ENCODE measurements at regions not wholly inside any gene's neighbourhood (a gene's known extent, or its start where the extent isn't known, plus 50 kb on each side); places are given as distances from the start of the nearest gene placed in this dataset.
"Not testable (repeated sequence)": the region's sequence is repeated elsewhere in the genome, so short reads cannot be mapped to it uniquely, and the experiment has no call there.

DNA sequence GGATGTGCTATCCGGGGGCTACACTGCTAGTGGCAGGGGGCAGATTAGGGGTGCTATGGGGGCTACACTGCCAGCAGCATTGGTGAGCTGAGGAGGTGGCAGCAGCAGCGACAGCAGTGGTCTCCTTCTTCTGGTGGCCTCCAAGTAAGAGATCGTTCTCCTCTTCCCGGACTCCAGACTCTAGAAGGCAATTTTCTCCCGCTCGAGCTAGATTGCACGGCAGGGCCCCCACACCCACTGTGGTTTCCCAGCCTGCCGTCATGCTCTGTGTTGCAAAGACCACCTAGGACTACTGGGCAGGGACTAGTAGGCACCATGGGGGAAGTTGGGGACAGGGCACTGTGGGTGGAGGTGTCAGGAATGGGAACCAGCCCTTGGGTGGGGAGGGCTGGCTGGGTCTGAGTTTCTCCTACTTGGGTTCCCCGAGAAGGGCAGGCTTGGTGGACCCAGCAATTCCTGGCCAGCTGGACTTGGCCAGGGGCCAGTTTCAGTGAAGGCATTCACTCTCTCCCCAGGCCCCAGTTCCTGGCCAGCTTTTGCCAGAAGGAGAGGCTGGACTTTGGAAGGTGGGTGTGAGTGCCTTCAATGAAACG, 203.4 kb upstream of the WSB1 start:
- H2BK120ac ChIP-seq (ENCODE audit: low read depth, low read length); H3K36me3 ChIP-seq (ENCODE audit: control insufficient read depth, insufficient read depth, low read length); H3K27me3 ChIP-seq (ENCODE audit: insufficient read depth, low read length, poor library complexity); H3K4ac ChIP-seq (ENCODE audit: low read depth, low read length); H2AK5ac ChIP-seq (ENCODE audit: low read length); H4K5ac ChIP-seq (ENCODE audit: low read length); H3K23ac ChIP-seq (ENCODE audit: low read length); H3K27ac ChIP-seq (ENCODE audit: low read depth, low read length); H3K79me1 ChIP-seq (ENCODE audit: low read length); H3K4me1 ChIP-seq (ENCODE audit: control insufficient read depth, low read depth, low read length); H3K4me2 ChIP-seq (ENCODE audit: low read length); H3K56ac ChIP-seq (ENCODE audit: low read length); H2BK5ac ChIP-seq (ENCODE audit: low read length); DNase-seq; H3K18ac ChIP-seq (ENCODE audit: low read length); H3K4me3 ChIP-seq (ENCODE audit: low read length); H3K79me2 ChIP-seq (ENCODE audit: control insufficient read depth, insufficient read depth, low read length); H2BK15ac ChIP-seq (replicated peaks; ENCODE audit: low read depth); H4K8ac ChIP-seq (ENCODE audit: low read depth, low read length); H3K9ac ChIP-seq (ENCODE audit: low read length): not testable (repeated sequence)
- WGBS (ENCODE audit: extremely low coverage, insufficient coverage, low lambda C conversion rate) = no CpG with 5 or more reads among the region's 10 CpGs

GRCh38 chr17:27091043-27091497, 202.8 kb upstream of the WSB1 start:
- no peaks in the 10 kb centered on the region for H3K27me3 ChIP-seq (ENCODE audit: insufficient read depth, low read length, poor library complexity)
- no peaks in the 10 kb centered on the region for H3K79me1 ChIP-seq (ENCODE audit: low read length)
- H3K27ac ChIP-seq (ENCODE audit: low read depth, low read length) = no peak overlapping the region
- no peak overlapping the region for H3K23ac ChIP-seq (ENCODE audit: low read length)
- no peak overlapping the region for H3K4ac ChIP-seq (ENCODE audit: low read depth, low read length)
- WGBS (ENCODE audit: extremely low coverage, insufficient coverage, low lambda C conversion rate) = no CpG with 5 or more reads among the region's 11 CpGs
- no peaks in the 10 kb centered on the region for H3K79me2 ChIP-seq (ENCODE audit: control insufficient read depth, insufficient read depth, low read length)
- H2AK5ac ChIP-seq (ENCODE audit: low read length) = no peak overlapping the region
- no peak overlapping the region for H4K8ac ChIP-seq (ENCODE audit: low read depth, low read length)
- no peak overlapping the region for H3K4me2 ChIP-seq (ENCODE audit: low read length)
- H4K5ac ChIP-seq (ENCODE audit: low read length) = no peak overlapping the region
- no peaks in the 10 kb centered on the region for H3K4me1 ChIP-seq (ENCODE audit: control insufficient read depth, low read depth, low read length)
- no peaks in the 10 kb centered on the region for H3K36me3 ChIP-seq (ENCODE audit: control insufficient read depth, insufficient read depth, low read length)
- no peak overlapping the region for H2BK5ac ChIP-seq (ENCODE audit: low read length)
- no peak overlapping the region for H2BK120ac ChIP-seq (ENCODE audit: low read depth, low read length)
- H3K4me3 ChIP-seq (ENCODE audit: low read length) = no peak overlapping the region
- H3K9ac ChIP-seq (ENCODE audit: low read length) = no peak overlapping the region
- H3K18ac ChIP-seq (ENCODE audit: low read length) = no peak overlapping the region
- H2BK15ac ChIP-seq (replicated peaks; ENCODE audit: low read depth) = no peak overlapping the region
- DNase-seq = no peak
- H3K56ac ChIP-seq (ENCODE audit: low read length) = no peak overlapping the region

DNA sequence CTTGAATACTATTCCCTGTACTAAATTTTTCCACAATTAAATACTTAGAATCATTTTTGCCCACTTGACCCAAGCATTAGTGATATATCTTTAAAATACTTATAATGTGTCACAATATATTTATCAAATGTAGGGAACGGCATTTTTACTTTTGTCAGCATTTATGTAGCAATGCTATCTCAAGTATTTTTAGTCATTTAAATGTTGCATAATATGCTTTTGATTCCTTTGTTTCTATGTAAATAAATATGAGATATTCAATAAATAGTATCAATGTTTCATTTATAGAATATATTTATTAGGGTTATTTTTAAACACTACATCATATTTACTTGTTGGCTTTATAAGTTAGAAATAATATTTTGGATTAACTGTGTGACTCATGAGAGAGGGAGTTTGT, 199.7 kb upstream of the WSB1 start:
- not testable (repeated sequence) for H2BK120ac ChIP-seq (ENCODE audit: low read depth, low read length); H3K4ac ChIP-seq (ENCODE audit: low read depth, low read length); DNase-seq; H3K27ac ChIP-seq (ENCODE audit: low read depth, low read length); H4K8ac ChIP-seq (ENCODE audit: low read depth, low read length); H2BK5ac ChIP-seq (ENCODE audit: low read length); H3K4me1 ChIP-seq (ENCODE audit: control insufficient read depth, low read depth, low read length); H3K23ac ChIP-seq (ENCODE audit: low read length); H3K79me1 ChIP-seq (ENCODE audit: low read length); H3K18ac ChIP-seq (ENCODE audit: low read length); H3K4me2 ChIP-seq (ENCODE audit: low read length); H3K36me3 ChIP-seq (ENCODE audit: control insufficient read depth, insufficient read depth, low read length); H2BK15ac ChIP-seq (replicated peaks; ENCODE audit: low read depth); H3K56ac ChIP-seq (ENCODE audit: low read length); H2AK5ac ChIP-seq (ENCODE audit: low read length); H3K4me3 ChIP-seq (ENCODE audit: low read length); H3K79me2 ChIP-seq (ENCODE audit: control insufficient read depth, insufficient read depth, low read length); H3K27me3 ChIP-seq (ENCODE audit: insufficient read depth, low read length, poor library complexity); H3K9ac ChIP-seq (ENCODE audit: low read length); H4K5ac ChIP-seq (ENCODE audit: low read length)
- no CpG with 5 or more reads among the region's 1 CpG for WGBS (ENCODE audit: extremely low coverage, insufficient coverage, low lambda C conversion rate)

DNA sequence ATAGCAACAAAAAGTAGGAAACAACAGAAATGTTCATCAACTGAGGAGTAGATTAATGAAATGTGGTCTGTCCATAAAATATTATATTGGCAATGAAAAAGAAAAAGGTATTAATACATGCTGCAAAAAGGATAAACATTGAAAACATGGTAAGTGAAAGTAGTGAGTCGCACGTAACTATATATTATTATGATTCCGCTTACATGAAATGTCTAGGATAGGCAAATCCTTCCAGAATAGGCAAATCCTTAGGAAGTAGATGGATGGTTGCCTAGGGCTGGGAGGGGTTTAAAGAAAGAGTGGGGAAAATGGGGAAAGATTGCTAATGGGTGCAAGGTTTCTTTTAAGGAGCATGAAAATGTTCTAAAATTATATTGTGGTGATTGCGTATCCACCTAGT, 198.1 kb upstream of the WSB1 start:
- H3K36me3 ChIP-seq (ENCODE audit: control insufficient read depth, insufficient read depth, low read length); H2AK5ac ChIP-seq (ENCODE audit: low read length); H4K5ac ChIP-seq (ENCODE audit: low read length); H3K4ac ChIP-seq (ENCODE audit: low read depth, low read length); H3K56ac ChIP-seq (ENCODE audit: low read length); H4K8ac ChIP-seq (ENCODE audit: low read depth, low read length); H3K18ac ChIP-seq (ENCODE audit: low read length); DNase-seq; H3K23ac ChIP-seq (ENCODE audit: low read length); H2BK120ac ChIP-seq (ENCODE audit: low read depth, low read length); H3K4me3 ChIP-seq (ENCODE audit: low read length); H3K79me1 ChIP-seq (ENCODE audit: low read length); H3K9ac ChIP-seq (ENCODE audit: low read length); H3K4me1 ChIP-seq (ENCODE audit: control insufficient read depth, low read depth, low read length); H3K27ac ChIP-seq (ENCODE audit: low read depth, low read length); H3K4me2 ChIP-seq (ENCODE audit: low read length); H3K27me3 ChIP-seq (ENCODE audit: insufficient read depth, low read length, poor library complexity); H2BK5ac ChIP-seq (ENCODE audit: low read length); H2BK15ac ChIP-seq (replicated peaks; ENCODE audit: low read depth); H3K79me2 ChIP-seq (ENCODE audit: control insufficient read depth, insufficient read depth, low read length): not testable (repeated sequence)
- no CpG with 5 or more reads among the region's 4 CpGs for WGBS (ENCODE audit: extremely low coverage, insufficient coverage, low lambda C conversion rate)

DNA sequence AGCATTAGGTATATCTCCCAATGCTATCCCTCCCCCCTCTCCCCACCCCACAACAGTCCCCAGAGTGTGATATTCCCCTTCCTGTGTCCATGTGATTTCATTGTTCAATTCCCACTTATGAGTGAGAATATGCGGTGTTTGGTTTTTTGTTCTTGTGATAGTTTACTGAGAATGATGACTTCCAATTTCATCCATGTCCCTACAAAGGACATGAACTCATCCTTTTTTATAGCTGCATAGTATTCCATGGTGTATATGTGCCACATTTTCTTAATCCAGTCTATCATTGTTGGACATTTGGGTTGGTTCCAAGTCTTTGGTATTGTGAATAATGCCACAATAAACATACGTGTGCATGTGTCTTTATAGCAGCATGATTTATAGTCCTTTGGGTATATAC, 194.6 kb upstream of the WSB1 start:
- not testable (repeated sequence) for H3K4me1 ChIP-seq (ENCODE audit: control insufficient read depth, low read depth, low read length); H3K56ac ChIP-seq (ENCODE audit: low read length); H3K9ac ChIP-seq (ENCODE audit: low read length); H3K79me2 ChIP-seq (ENCODE audit: control insufficient read depth, insufficient read depth, low read length); H4K8ac ChIP-seq (ENCODE audit: low read depth, low read length); H2BK5ac ChIP-seq (ENCODE audit: low read length); H3K23ac ChIP-seq (ENCODE audit: low read length); H4K5ac ChIP-seq (ENCODE audit: low read length); H3K4ac ChIP-seq (ENCODE audit: low read depth, low read length); H3K79me1 ChIP-seq (ENCODE audit: low read length); DNase-seq; H3K18ac ChIP-seq (ENCODE audit: low read length); H3K4me2 ChIP-seq (ENCODE audit: low read length); H2BK120ac ChIP-seq (ENCODE audit: low read depth, low read length); H3K4me3 ChIP-seq (ENCODE audit: low read length); H3K27ac ChIP-seq (ENCODE audit: low read depth, low read length); H3K27me3 ChIP-seq (ENCODE audit: insufficient read depth, low read length, poor library complexity); H2BK15ac ChIP-seq (replicated peaks; ENCODE audit: low read depth); H3K36me3 ChIP-seq (ENCODE audit: control insufficient read depth, insufficient read depth, low read length); H2AK5ac ChIP-seq (ENCODE audit: low read length)
- no CpG with 5 or more reads among the region's 2 CpGs for WGBS (ENCODE audit: extremely low coverage, insufficient coverage, low lambda C conversion rate)

- not testable (repeated sequence) for H3K4me3 ChIP-seq (ENCODE audit: low read length); H3K36me3 ChIP-seq (ENCODE audit: control insufficient read depth, insufficient read depth, low read length); H3K23ac ChIP-seq (ENCODE audit: low read length); H2BK120ac ChIP-seq (ENCODE audit: low read depth, low read length); H3K27ac ChIP-seq (ENCODE audit: low read depth, low read length); H2BK5ac ChIP-seq (ENCODE audit: low read length); H3K56ac ChIP-seq (ENCODE audit: low read length); H2BK15ac ChIP-seq (replicated peaks; ENCODE audit: low read depth); H3K4me1 ChIP-seq (ENCODE audit: control insufficient read depth, low read depth, low read length); DNase-seq; H3K18ac ChIP-seq (ENCODE audit: low read length); H3K4ac ChIP-seq (ENCODE audit: low read depth, low read length); H3K9ac ChIP-seq (ENCODE audit: low read length); H3K27me3 ChIP-seq (ENCODE audit: insufficient read depth, low read length, poor library complexity); H4K5ac ChIP-seq (ENCODE audit: low read length); H3K79me1 ChIP-seq (ENCODE audit: low read length); H4K8ac ChIP-seq (ENCODE audit: low read depth, low read length); H2AK5ac ChIP-seq (ENCODE audit: low read length); H3K4me2 ChIP-seq (ENCODE audit: low read length); H3K79me2 ChIP-seq (ENCODE audit: control insufficient read depth, insufficient read depth, low read length)
- WGBS (ENCODE audit: extremely low coverage, insufficient coverage, low lambda C conversion rate) = no CpG with 5 or more reads among the region's 31 CpGs
Observed at GRCh38 chr17:27104605-27105221, 189.2 kb upstream of the WSB1 start.
